ENCODE measurements at regions not wholly inside any gene's neighbourhood (a gene's known extent, or its start where the extent isn't known, plus 50 kb on each side); places are given as distances from the start of the nearest gene placed in this dataset.

DNA sequence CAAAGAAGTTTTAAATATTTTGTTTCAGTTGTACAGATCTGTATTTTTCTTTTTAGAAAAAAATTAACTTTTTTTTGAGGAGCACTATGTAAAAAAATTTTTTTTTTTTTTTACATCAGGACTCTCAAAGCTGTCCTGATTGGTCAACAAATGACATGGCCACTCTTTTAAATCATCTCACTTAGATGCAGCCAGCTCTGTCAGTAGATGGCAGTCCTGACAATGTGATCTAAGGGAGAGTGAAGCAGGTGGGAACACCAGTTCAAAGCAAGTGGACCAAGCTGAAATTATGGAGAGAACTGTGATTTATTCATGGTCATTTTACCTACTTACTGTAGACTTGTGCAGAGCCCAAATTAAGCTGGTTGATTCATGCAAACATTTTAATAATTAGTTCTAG, 174.7 kb upstream of the GPRIN3 start:
- TF ChIP-seq POLR2A (IDR thresholded peaks at IDR 0.05; ENCODE audit: low read depth, low read length) (no peak), POLR2AphosphoS5 (IDR thresholded peaks at IDR 0.05; ENCODE audit: low read depth, low read length) (no peak)

Measured in GM12891 (cell line).